ENCODE measurements at regions not wholly inside any gene's neighbourhood (a gene's known extent, or its start where the extent isn't known, plus 50 kb on each side); places are given as distances from the start of the nearest gene placed in this dataset.

- DNase-seq (ENCODE audit: low spot score): no peak
These were observed 507.8 kb downstream of the FBXO15 start for GRCh38 chr18:73639788-73640187.

- DNase-seq (ENCODE audit: low spot score): no peak
These were observed 508.9 kb downstream of the FBXO15 start for GRCh38 chr18:73638709-73639108.

- DNase-seq (ENCODE audit: low spot score): no peak
These were observed 511.3 kb downstream of the FBXO15 start for GRCh38 chr18:73636355-73636754.

GRCh38 chr18:73626859-73627258, 520.8 kb downstream of the FBXO15 start:
- DNase-seq (ENCODE audit: low spot score): no peak

- no peak for DNase-seq (ENCODE audit: low spot score)
These were observed 521.4 kb downstream of the FBXO15 start for GRCh38 chr18:73626221-73626620.

- DNase-seq (ENCODE audit: low spot score): no peak
These were observed 526.5 kb downstream of the FBXO15 start for GRCh38 chr18:73621091-73621490.

- DNase-seq (ENCODE audit: low spot score): no peak
These were observed 529.7 kb downstream of the FBXO15 start for GRCh38 chr18:73617981-73618380.

- peak; percentile 27 for DNase-seq (ENCODE audit: low spot score)
These were observed 532.1 kb downstream of the FBXO15 start for GRCh38 chr18:73615506-73615905.

- DNase-seq (ENCODE audit: low spot score): no peak
These were observed 532.8 kb downstream of the FBXO15 start for GRCh38 chr18:73614812-73615211.

GRCh38 chr18:73613706-73614340, 533.8 kb downstream of the FBXO15 start:
- no peak for DNase-seq (ENCODE audit: low spot score)

- DNase-seq (ENCODE audit: low spot score): no peak
These were observed 549.6 kb downstream of the FBXO15 start for GRCh38 chr18:73597832-73598615.

- DNase-seq (ENCODE audit: low spot score): no peak
These were observed 552.9 kb downstream of the FBXO15 start for GRCh38 chr18:73594749-73595148.

- no peak for DNase-seq (ENCODE audit: low spot score)
These were observed 554.4 kb downstream of the FBXO15 start for GRCh38 chr18:73593207-73593606.

GRCh38 chr18:73590950-73591349, 556.7 kb downstream of the FBXO15 start:
- DNase-seq (ENCODE audit: low spot score): no peak

GRCh38 chr18:73579698-73580097, 567.9 kb downstream of the FBXO15 start:
- DNase-seq (ENCODE audit: low spot score): no peak

- no peak for DNase-seq (ENCODE audit: low spot score)
These were observed 570.3 kb downstream of the FBXO15 start for GRCh38 chr18:73577365-73577764.

- DNase-seq (ENCODE audit: low spot score): no peak
These were observed 583.6 kb downstream of the FBXO15 start for GRCh38 chr18:73563901-73564472.

GRCh38 chr18:73563345-73563744, 584.3 kb downstream of the FBXO15 start:
- DNase-seq (ENCODE audit: low spot score): no peak

GRCh38 chr18:73556904-73557303, 590.7 kb downstream of the FBXO15 start:
- DNase-seq (ENCODE audit: low spot score): no peak

GRCh38 chr18:73552171-73552570, 595.5 kb downstream of the FBXO15 start:
- no peak for DNase-seq (ENCODE audit: low spot score)

- no peak for DNase-seq (ENCODE audit: low spot score)
These were observed 596.4 kb downstream of the FBXO15 start for GRCh38 chr18:73551211-73551610.

- DNase-seq (ENCODE audit: low spot score): peak; percentile 50
These were observed 598.4 kb downstream of the FBXO15 start for GRCh38 chr18:73549236-73549635.

GRCh38 chr18:73545472-73545871, 602.2 kb downstream of the FBXO15 start:
- no peak for DNase-seq (ENCODE audit: low spot score)

All from Ammon's horn (tissue), 1 donor.